ENCODE measurements at regions not wholly inside any gene's neighbourhood (a gene's known extent, or its start where the extent isn't known, plus 50 kb on each side); places are given as distances from the start of the nearest gene placed in this dataset.

DNA sequence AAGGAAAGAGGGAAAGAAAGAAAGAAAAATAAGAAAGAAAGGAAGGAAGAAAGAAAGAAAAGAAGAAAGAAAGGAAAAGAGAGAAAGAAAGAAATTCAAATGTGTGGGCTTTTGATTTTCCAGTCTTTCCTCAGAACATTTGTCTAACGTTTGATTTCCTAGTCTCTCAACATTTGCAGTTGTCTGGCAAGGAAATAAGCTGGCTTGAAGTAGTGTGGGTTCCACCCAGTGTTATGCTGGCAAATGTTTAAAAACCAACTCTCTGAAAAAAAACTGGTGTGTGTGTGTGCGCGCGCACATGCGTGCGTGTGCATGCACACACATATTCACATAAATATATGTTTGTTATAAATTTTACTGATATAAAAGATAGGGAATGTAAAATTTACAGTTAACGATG is 54.6 kb upstream of the C3orf49 start:
- Histone ChIP-seq H3K27me3 (no peaks in the 10 kb centered on the region), H3K27ac (no peak overlapping the region), H3K4me1 (no peaks in the 10 kb centered on the region), H3K36me3 (no peaks in the 10 kb centered on the region), H3K4me3 (no peak overlapping the region), H3K9me3 (no peaks in the 10 kb centered on the region)
- TF ChIP-seq POLR2AphosphoS5 (IDR thresholded peaks at IDR 0.05) (no peak), POLR2A (IDR thresholded peaks at IDR 0.05) (no peak)
- TF ChIP-seq, protein P1, sequence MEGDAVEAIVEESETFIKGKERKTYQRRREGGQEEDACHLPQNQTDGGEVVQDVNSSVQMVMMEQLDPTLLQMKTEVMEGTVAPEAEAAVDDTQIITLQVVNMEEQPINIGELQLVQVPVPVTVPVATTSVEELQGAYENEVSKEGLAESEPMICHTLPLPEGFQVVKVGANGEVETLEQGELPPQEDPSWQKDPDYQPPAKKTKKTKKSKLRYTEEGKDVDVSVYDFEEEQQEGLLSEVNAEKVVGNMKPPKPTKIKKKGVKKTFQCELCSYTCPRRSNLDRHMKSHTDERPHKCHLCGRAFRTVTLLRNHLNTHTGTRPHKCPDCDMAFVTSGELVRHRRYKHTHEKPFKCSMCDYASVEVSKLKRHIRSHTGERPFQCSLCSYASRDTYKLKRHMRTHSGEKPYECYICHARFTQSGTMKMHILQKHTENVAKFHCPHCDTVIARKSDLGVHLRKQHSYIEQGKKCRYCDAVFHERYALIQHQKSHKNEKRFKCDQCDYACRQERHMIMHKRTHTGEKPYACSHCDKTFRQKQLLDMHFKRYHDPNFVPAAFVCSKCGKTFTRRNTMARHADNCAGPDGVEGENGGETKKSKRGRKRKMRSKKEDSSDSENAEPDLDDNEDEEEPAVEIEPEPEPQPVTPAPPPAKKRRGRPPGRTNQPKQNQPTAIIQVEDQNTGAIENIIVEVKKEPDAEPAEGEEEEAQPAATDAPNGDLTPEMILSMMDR (IDR thresholded peaks at IDR 0.05) = no peak
- intact Hi-C loops (cut with DNase I; ENCODE audit: low total_unique reads) = no loop called here
- DNase-seq (ENCODE audit: low spot score in 2 of 2) = no peak

GRCh38 chr3:63766261-63766660 is 52.8 kb upstream of the C3orf49 start:
- Histone ChIP-seq H3K27ac (no peak overlapping the region), H3K4me3 (no peak overlapping the region), H3K4me1 (no peaks in the 10 kb centered on the region), H3K27me3 (no peaks in the 10 kb centered on the region), H3K9me3 (no peaks in the 10 kb centered on the region), H3K36me3 (no peaks in the 10 kb centered on the region)
- intact Hi-C loops (cut with DNase I; ENCODE audit: low total_unique reads) = no loop called here
- no peak for DNase-seq (ENCODE audit: low spot score in 2 of 2)
- TF ChIP-seq POLR2A (IDR thresholded peaks at IDR 0.05) (no peak), POLR2AphosphoS5 (IDR thresholded peaks at IDR 0.05) (no peak)
- TF ChIP-seq, protein P1 (IDR thresholded peaks at IDR 0.05) = no peak

DNA sequence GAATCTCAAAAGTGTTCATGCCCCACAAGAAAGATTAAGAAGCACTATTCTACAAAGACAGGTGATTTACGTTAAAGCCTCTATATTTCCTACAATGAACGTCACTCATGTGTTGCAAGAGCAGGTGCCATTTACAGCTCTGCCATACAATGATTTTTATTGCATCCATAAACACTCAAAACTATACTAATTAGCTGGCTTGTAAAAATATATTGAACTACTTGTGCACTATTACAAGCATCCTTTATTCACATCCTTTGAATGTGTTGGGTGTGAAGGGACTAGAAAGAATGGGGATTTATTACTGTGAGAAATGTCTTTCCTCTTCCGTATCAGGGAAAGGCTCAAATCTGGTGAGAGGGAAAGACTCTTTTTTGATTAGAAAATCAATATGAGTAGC is 50.7 kb upstream of the C3orf49 start:
- H3K27me3 ChIP-seq = no peaks in the 10 kb centered on the region
- H3K27ac ChIP-seq = no peak overlapping the region
- DNase-seq (ENCODE audit: low spot score in 2 of 2) = no peak
- H3K4me3 ChIP-seq = no peak overlapping the region
- TF ChIP-seq POLR2A (IDR thresholded peaks at IDR 0.05) = no peak
- TF ChIP-seq, protein P1 (IDR thresholded peaks at IDR 0.05) = no peak
- no peak for TF ChIP-seq POLR2AphosphoS5 (IDR thresholded peaks at IDR 0.05)
- H3K36me3 ChIP-seq = no peaks in the 10 kb centered on the region
- intact Hi-C loops (cut with DNase I; ENCODE audit: low total_unique reads) = no loop called here
- no peaks in the 10 kb centered on the region for H3K9me3 ChIP-seq
- no peaks in the 10 kb centered on the region for H3K4me1 ChIP-seq

DNA sequence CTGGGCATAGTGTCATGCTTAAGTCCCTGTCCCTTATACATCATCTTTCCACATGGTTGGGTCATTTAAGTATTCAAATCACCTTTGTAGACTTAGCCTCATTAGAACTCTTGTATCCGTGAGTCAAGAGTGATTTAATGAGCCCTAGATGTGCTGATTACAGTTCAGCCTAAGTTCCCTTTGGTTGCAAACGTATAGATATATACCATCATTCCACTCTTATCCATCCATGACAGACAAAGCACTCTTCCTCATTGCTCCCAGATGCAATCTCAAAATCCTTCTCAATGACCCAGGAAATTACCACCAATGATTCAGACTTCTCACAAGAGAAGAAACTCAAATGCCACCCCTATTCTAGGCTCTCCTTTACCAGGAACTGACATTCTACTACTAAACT is 50.2 kb upstream of the C3orf49 start:
- H3K4me3 ChIP-seq = no peak overlapping the region
- no peak overlapping the region for H3K27ac ChIP-seq
- no peaks in the 10 kb centered on the region for H3K36me3 ChIP-seq
- no peaks in the 10 kb centered on the region for H3K4me1 ChIP-seq
- no peaks in the 10 kb centered on the region for H3K9me3 ChIP-seq
- H3K27me3 ChIP-seq = no peaks in the 10 kb centered on the region
- TF ChIP-seq, protein P1 (IDR thresholded peaks at IDR 0.05) = no peak
- TF ChIP-seq POLR2A (IDR thresholded peaks at IDR 0.05) (no peak), POLR2AphosphoS5 (IDR thresholded peaks at IDR 0.05) (no peak)
- DNase-seq (ENCODE audit: low spot score in 2 of 2) = no peak
- intact Hi-C loops (cut with DNase I; ENCODE audit: low total_unique reads) = no loop called here

Measured in breast epithelium (tissue), 4 donors.